ENCODE measurements at regions not wholly inside any gene's neighbourhood (a gene's known extent, or its start where the extent isn't known, plus 50 kb on each side); places are given as distances from the start of the nearest gene placed in this dataset.
"Not testable (repeated sequence)": the region's sequence is repeated elsewhere in the genome, so short reads cannot be mapped to it uniquely, and the experiment has no call there.

DNA sequence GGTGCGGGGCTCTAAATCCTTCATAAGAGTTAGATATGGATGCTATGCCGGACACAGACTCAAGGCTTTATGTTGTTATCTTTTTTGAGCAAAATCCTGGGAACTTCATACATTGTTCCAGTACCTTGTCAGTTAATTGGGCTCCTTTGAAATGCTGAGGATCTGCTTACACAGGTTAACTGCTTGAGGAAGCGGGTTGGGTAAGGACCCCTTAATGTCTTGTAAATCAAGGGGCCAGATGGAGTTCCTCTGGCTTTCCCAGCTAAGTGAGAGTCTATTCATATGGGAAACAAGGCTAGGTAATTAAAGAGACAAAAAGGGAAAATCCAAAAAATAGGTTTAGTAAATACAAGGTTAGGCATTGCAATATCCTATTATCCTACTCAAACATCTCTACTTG lies 141.5 kb downstream of the OR2B2 start:
- DNase-seq: no peak

DNA sequence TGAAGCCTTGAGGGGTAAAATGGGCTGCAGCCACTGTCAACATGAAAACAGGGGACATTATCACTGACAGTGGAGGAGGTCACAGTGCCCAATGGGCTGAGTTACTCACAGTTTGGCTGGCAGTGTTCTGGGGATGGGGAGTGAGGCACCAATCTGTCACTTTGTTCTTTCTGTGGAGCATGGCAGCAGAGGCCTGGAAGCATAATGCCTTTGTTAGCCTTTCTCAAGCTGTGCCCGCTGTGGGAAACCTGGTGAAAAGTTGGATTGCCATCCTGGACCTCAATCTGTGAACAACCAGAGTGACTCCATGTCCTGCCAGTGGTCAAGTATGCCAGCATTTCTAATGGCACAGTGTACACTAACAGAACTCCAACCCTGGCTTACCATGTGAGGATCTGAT lies 143.6 kb downstream of the OR2B2 start:
- DNase-seq: no peak

DNA sequence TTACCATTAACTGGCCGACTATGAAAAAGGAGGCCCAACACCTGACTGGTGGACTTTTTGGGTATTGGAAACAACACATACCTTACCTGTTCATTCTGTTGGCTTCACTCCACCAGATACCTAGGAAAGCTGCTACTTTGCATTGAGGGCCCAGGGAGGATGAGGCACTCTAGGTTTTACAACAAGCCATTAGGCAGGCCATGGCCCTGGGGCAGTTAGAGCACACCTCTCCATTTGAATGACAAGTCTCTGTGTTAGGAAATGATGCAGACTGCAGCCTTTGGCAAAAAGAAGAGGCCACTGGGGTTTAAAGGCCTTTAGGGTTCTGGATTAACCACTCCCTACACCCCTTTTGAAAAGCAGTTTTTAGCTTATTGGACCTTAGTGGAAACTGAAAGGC lies 144.3 kb downstream of the OR2B2 start:
- DNase-seq: no peak

DNA sequence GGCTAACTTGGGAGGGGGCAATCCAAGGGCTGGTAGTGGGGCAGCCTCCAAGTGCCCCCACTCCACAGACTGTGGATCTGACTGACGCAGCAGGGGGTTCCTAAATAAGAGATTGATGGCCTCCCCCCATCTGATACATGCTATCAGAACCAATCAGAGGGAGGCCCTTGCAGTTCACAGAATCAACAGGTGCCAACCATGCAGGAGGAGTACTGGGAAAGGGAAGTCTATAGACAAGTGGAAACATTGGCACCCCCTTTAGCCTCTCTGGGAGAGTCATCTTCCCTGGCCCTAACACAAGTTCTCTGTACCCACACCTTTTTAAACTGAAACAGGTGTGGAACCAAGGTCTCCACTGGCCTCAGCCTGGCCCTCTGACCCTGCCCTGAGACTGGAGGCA lies 145.8 kb downstream of the OR2B2 start:
- no peak for DNase-seq

DNA sequence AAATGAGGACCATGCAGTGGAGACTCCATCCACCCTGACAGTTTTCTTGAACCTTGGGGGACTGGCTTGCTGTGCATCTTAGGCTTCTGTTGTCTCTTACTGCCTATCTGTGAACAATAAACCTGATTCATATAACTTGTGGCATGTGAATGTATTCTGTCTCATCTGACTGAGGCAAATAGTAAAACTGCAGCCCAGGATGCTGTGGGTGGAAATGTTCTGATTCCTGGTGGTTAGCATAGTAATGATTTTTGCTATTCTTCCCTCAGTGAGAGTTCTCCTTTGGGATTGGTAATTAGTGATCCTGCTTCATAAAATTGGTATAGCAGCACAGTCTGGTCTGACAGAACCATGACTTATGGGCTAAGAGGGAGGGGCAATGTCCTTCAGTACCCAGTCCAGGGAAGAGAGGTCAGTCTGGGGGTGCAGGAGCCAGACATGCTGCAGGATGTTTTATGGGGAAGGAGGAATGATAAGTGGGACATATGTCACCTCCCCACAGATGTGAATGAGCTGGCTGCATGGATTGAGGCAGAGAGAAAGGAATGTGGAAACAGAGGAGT lies 147.1 kb downstream of the OR2B2 start:
- DNase-seq: no peak

DNA sequence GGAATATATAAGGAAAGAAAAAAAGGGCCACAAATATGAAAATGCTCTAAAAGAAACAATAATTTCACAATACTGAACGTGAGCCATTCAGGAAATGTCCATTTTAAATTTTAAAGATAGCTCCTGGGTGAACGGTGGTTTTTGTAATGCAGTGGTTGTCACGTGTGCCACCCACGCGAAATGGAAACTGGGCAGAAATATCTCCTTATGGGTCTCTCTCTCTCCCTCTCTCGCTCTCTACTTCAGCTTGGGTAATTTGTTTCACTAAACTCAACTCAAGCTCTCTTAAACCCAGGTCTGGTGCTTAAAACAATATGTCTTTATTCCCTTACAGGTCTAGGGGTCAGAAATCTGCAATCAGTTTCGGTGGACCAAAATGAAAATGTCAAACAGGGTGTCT lies 150.8 kb downstream of the OR2B2 start:
- DNase-seq: no peak

DNA sequence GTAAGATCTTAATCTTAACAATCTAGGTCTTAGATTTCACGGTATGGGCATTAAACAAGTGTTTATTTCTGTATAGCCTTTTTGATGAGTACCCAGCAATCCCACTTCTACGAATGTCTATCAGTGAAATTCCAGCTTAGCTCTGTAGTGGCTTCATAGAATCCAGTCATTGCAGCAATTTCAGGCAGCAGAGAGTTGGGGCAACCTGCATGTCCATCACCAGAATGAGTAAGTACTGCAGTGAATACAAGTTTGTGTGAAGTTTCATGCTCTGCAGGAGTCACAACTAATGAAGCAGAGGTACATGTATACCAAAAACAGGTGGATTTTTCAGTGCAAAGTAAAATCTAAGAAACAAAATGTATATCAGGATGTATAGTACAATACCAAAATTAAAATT lies 151.7 kb downstream of the OR2B2 start:
- DNase-seq: no peak

DNA sequence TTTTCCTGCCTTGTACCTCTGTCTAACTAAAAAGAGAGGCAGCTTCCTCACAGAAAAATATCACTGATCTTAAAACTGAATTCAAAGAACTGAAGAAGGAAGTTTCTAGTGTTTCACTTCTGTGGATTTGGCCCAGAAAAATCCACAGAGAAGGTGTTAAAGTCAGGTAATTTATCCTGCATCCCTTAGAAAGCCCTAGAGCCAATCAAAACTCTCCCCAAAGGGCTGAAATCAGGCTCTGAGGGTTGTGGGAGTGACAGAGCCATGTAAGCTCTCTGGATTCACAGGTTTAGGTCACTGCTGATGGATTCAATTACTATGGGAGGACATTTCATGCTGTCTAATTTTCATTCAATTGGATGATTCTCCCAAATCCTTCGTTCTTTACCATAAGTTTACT lies 152.3 kb downstream of the OR2B2 start:
- no peak for DNase-seq

DNA sequence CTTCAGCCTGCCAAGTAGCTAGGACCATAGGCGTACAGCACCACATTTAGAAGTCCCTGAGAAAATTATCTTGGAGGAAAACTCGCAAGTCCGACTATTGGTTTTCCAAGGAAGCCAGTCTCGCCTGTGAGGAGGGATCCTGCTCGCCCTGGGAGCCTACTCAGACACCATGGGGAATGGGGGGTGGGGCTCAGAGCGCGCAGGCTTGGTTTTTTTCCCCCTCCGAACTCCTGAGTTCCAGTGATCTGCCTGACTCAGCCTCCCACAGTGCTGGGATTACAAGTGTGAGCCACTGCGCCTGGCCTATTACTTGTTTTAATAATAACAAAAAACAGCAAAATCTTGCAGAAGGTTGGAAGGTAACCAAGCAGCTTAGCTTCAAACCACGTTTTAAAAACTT lies 153.7 kb downstream of the OR2B2 start:
- no peak for DNase-seq

DNA sequence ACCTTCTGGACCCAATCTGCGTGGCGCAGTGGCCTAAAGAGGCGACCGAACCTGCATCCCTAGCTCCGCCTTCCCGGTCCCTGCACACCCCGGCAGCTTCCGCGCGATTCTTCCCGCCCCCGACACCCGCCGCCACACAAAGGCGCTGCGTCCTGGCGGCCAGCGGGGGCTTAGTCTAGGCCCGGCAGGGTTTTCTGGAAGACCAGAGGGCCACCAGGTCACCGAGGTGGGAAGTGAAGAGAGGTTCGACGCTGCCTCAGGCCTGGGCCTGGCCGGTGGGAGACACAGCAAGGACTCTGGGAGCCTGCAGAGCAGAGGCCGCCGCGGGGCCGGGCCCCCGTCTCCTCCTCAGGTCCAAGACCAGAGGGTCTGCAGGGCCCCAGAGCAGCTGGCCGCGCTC lies 154.9 kb downstream of the OR2B2 start:
- no peak for DNase-seq

DNA sequence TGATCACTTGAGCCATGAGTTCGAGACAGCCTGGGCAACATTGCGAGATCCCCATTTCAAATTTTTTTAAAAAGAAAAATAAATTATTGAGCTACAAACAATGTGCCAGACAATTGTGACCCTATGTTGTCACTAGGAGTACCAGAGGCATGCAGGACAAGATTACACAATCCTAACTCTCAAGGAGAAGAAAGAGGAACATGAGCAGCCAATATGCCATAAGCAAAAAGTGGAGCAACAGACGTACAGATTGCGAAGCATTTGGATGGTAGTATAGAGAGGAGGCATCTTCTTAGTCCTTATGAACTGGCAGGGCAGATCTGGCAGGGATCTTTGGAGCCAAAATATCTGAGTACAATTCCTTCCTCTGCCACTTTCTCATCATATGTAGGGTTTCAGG lies 156.4 kb downstream of the OR2B2 start:
- no peak for DNase-seq

DNA sequence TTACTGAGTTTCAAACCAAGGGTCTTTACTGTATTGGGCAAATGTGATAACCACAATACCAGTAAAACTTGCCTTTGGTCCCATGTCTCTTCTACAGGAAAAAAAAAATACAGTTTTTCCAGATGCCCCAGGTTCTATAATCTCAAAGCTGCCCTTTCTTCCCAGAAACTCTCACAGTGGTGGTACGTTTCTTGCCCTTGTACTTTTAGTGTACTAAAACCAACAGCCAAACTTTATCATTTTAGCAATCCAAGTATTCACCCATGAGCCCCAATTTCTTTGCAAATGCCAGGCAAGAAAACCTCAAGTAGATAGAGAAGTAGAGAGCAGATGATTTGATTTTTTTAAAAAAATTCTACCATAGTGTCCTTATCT lies 157.8 kb downstream of the OR2B2 start:
- DNase-seq: no peak

DNA sequence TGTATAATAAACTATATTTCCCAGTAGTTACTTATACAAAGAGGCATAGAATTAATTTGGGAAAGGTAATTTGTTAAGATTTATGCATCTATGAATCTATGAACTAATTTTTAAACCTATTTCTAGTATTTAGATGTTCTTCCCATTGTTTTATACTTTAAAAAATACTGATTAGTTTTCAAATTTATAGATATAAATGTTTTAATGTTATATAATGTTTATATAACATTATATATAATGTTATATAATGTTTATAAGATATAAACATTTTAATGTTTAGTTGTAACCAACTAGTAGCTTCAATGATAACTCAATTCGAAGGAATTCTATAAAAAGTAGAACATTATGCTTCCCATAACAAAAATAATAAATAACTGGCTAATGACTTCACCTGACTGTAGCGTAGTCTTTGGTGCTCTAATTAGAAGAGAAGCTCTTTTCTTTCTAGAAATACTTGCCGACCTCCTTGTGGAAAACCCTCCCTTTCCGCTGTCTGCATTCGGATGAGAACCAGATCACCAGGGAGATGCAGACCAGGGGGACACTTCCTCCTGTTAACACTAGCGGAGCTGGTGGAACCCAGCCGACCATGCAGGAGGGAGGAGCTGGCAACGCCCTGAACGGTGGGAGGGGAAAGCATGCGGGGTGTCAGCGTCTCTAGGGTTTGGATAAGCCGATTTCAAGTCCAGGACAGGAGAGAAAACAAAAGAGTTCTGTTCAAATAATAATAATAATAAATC lies 158.4 kb downstream of the OR2B2 start:
- DNase-seq: peak; percentile 76

DNA sequence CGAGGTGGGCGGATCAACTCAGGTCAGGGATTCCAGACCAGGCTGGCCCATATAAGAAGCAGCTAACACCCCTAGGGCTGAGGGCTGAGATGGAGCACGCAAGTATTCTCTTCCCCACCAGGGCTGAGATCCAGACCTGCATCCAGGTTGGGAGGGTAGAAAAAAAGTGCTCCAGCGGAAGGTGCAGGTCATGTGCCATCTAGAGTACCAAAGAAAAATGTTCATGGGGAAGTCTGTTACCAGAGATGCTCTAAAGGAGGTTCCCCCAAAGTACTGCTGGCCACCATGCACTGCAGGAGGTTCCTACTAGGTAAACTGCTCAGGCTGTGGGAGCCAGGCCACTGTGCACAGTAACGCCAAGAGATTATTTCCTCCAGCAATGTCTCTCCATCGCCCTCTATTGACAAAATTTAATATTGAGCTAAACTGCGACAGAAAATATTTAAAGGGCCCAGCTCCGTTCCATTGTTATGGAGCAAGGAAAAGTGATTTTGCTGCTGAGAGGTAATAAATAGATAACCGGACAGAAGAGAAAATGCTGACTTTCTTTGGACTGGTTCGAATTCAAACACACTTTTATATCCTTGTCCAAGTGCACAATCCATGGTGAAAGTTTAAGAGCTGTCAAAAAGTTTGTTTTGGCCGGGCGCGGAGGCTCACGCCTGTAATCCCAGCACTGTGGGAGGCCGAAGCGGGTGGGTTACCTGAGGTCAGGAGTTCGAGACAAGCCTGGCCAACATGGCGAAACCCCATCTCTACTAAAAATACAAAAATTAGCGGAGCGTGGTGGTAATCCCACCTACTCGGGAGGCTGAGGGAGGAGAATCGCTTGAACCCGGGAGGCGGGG lies 159.9 kb downstream of the OR2B2 start:
- DNase-seq: peak; percentile 85

DNA sequence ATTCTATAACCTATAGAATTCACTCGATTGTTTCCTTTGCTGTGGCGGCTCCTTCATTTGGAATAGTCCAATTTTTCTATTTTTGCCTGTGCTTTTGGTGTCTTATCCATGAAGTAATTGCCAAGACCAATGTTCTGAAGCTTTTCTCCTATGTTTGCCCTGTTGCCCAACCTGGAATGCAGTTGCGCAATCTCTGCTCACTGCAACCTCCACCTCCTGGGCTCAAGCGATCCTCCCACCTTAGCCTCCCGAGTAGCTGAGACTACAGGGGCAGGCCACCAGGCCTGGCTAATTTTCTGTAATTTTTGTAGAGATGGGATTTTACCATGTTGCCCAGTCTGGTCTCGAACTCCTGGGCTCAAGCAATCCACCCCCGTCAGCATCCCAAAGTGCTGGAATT lies 163.5 kb downstream of the OR2B2 start:
- DNase-seq: no peak

DNA sequence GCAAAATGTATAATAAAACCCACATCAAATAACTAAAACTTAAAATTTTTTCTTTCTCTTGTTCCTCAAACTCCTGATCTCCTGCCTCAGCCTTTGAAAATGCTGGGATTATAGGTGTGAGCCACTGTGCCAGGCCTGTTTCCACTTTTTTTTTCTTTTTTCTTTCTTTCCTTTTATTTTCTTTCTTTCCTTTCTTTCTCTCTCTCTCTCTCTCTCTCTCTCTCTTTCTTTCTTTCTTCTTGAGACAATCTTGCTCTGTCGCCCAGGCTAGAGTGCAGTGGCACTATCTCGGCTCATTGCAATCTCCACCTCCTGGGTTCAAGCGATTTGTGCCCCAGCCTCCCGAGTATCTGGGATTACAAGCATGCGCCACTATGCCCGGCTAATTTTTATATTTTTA lies 164.6 kb downstream of the OR2B2 start:
- no peak for DNase-seq

DNA sequence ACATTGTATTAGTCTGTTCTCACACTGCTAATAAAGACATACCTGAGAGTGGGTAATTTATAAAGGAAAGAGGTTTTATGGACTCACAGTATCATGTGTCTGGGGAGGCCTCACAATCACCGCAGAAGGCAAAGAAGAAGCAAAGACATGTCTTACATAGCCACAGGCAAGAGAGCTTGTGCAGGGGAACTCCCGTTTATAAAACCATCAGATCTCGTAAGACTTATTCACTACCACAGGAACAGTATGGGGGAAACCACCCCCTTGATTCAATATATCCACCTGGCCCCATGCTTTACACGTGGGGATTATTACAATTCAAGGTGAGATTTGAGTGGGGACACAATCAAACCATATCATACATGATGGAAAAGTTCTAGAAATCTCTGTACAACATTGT lies 165.3 kb downstream of the OR2B2 start:
- not testable (repeated sequence) for DNase-seq

DNA sequence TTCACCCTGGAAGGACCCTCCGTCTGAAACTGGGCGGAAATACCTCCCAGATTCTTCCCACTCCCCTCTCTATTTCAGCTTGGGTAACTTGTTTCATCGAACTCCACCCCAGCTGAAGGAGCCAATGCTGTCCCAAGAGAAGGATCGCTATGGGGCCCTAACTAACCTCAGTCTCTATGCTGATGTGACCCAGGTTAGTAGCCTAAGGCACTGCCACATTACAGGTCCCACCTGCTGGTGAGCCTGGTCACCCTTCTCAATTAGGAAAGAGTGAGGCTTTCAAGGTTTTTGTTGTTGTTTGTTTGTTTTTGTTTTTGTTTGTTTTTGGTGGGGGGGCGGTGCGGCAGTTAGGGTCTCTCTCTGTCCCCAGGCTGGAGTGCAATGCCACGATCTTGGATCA lies 168.4 kb downstream of the OR2B2 start:
- DNase-seq: no peak

DNA sequence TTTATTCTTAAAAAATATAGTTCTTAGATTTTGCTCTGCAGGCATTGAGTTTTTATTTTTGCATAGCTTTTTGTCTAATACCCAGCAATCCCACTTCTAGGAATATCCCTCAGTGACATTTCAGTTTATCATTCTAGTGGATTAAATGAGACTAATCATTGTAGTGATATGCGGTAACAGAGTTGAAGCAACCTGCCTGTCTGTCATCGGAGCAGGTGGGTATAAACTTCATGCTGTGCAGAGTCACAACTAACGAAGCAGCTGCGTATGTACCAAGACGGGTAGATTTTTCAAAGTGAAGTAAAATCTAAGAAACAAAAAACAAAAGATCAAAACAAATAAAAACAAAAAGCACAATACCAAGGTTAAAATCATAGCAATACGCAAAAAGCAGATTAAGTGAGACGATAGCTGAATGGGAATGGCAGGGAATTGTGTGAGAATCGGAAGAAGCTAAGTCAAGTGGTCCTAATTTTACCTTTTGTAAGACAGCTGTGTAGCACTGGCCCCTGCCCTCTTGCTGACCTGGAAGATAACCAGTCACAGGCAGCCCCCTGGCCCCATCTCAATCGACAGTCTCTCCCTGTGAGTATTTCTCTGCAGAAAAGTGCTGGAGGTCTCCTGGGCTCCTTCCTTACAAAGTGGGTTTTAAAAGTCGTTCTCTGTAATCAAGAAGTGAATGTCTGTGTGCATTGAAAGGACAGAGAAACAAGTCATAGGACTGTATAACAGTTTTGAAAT lies 169.2 kb downstream of the OR2B2 start:
- DNase-seq: no peak

DNA sequence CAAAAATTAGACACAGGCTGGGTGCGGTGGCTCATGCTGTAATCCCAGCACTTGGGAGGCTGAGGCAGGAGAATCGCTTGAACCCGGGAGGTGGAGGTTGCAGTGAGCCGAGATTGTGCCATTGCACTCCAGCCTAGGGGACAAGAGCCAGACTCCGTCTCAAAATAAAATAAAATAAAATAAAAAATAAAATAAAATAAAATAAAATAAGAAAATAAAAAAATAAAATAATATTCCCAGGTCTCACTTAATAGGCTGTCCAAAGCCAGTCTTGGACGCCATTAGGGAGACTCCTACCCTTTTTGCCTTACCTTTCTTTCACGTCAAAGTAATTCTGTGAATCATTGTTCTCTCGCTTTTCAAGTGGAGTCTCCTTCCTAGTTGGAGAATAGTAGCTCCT lies 172.3 kb downstream of the OR2B2 start:
- DNase-seq: not testable (repeated sequence)

DNA sequence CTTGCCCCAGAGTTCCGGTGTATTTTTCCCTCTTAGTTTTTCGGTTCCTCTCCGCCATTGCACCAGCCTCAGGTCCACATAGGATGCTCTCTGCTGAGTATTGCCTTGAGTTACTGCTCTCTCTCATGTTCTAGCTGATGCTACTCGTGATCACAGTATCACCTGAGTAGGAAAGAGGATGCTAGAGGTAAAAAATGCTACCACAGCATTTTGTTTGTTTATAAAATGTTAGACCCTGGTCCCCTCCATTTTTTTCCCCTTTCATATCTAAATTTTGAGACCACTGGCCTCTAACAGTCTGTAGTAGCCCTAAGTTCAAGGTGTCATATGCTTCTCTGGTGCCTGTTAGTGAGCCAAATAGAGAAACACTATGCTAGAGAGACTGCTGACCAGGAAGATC lies 175.5 kb downstream of the OR2B2 start:
- no peak for DNase-seq

DNA sequence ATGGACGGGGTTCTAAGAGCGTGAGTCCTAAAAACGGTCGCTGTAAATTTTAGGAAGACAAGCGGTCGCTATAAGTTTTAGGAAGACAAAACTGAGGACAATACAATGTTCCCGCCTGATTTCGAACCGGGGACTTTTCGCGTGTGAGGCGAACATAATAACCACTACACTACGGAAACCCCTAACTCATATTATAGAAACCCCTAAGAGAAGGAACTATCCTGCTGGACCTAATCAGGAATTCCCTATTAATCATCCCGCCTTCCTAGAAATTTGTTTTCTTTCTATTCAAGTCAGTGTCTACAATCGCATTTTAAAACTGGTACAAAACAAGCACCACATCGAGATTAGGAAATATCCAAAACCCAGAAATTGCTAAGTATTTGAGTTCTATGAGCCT lies 183.8 kb downstream of the OR2B2 start:
- no peak for DNase-seq

DNA sequence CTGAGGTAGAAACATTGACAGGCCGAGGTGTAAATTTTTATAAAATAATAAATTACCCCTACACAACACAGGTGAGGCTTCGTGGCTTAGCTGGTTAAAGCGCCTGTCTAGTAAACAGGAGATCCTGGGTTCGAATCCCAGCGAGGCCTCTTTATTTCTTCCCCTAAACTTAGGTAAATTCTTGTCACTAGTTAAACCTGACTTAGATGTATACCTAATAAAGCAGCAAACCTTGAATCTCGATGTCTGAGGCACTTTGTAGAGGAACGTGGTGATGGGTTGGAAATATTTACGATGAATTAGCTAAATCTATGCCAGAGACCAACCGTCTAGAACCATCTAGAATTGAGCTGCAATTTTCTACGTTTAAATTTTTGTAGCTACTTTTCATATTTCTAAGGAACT lies 185.6 kb downstream of the OR2B2 start:
- DNase-seq: peak; percentile 27

All from DMS53 (cell line).